IPS DF 6.9 (cell line): ENCODE measurements at regions not wholly inside any gene's neighbourhood (a gene's known extent, or its start where the extent isn't known, plus 50 kb on each side); places are given as distances from the start of the nearest gene placed in this dataset.

Experiments
- DNase-seq: peaks from one replicate; pipeline ENCODE4 v3.0.0-alpha.2; 2013; ENCODE audit warnings: low read depth, low spot score
- H3K27ac ChIP-seq: one replicate; pipeline ENCODE4 v1.5.1; 2013; ENCODE audit warnings: low read length, control low read depth
- H3K27me3 ChIP-seq: 2 replicates; pipeline ENCODE4 v1.6.1; 2013; ENCODE audit warnings: mild to moderate bottlenecking, low read length; ENCODE audit not compliant: control insufficient read depth, insufficient read depth
- H3K36me3 ChIP-seq: 2 replicates; pipeline ENCODE4 v1.6.1; 2013; ENCODE audit warnings: low read length; ENCODE audit not compliant: control insufficient read depth, insufficient read depth
- H3K4me1 ChIP-seq: 2 replicates; pipeline ENCODE4 v1.6.1; 2013; ENCODE audit warnings: low read length; ENCODE audit not compliant: control insufficient read depth, insufficient read depth
- H3K4me3 ChIP-seq: 2 replicates; pipeline ENCODE4 v1.5.1; 2013; ENCODE audit warnings: mild to moderate bottlenecking, low read length
- H3K9me3 ChIP-seq: 2 replicates; pipeline ENCODE4 v1.6.1; 2013; ENCODE audit warnings: low read length, inconsistent platforms; ENCODE audit not compliant: control insufficient read depth, insufficient read depth
- WGBS: extraction: QIAGEN DNeasy Blood & Tissue Kit; methylation state at CpG from one replicate; pipeline ENCODE4 v1.1.7; 2013; ENCODE audit warnings: mixed read lengths, missing lambda C conversion rate; ENCODE audit not compliant: insufficient read length, insufficient coverage; 5-methylcytosine and 5-hydroxymethylcytosine counted together

- no peaks in the 10 kb centered on the region for H3K9me3 ChIP-seq
- no peak for DNase-seq
Measured at GRCh38 chrX:39599339-39599738, 498.4 kb downstream of the BCOR start.

GRCh38 chrX:39600222-39600621 lies 497.5 kb downstream of the BCOR start:
- DNase-seq, result no peak
- Histone ChIP-seq H3K4me1 (no peaks in the 10 kb centered on the region), H3K36me3 (no peaks in the 10 kb centered on the region), H3K27ac (no peak overlapping the region), H3K27me3 (no peaks in the 10 kb centered on the region), H3K4me3 (no peak overlapping the region), H3K9me3 (no peaks in the 10 kb centered on the region)
- WGBS, result no CpG with 5 or more reads among the region's 6 CpGs

More at GRCh38 chrX:39599339-39599738, 498.4 kb downstream of the BCOR start:
- no peak overlapping the region for H3K27ac ChIP-seq
- no peaks in the 10 kb centered on the region for H3K4me1 ChIP-seq
- no peaks in the 10 kb centered on the region for H3K36me3 ChIP-seq
- no peaks in the 10 kb centered on the region for H3K27me3 ChIP-seq
- H3K4me3 ChIP-seq, result no peak overlapping the region
- WGBS, result no CpG with 5 or more reads among the region's 6 CpGs

GRCh38 chrX:39601231-39602177 lies 496.3 kb downstream of the BCOR start:
- Histone ChIP-seq H3K27me3 (no peaks in the 10 kb centered on the region), H3K36me3 (no peaks in the 10 kb centered on the region), H3K4me1 (no peaks in the 10 kb centered on the region), H3K27ac (no peak overlapping the region), H3K4me3 (no peak overlapping the region), H3K9me3 (no peaks in the 10 kb centered on the region)
- no CpG with 5 or more reads among the region's 19 CpGs for WGBS
- no peak for DNase-seq

GRCh38 chrX:39602195-39602594 lies 495.6 kb downstream of the BCOR start:
- H3K4me1 ChIP-seq, result no peaks in the 10 kb centered on the region
- no peak for DNase-seq
- no peak overlapping the region for H3K4me3 ChIP-seq
- no peaks in the 10 kb centered on the region for H3K9me3 ChIP-seq
- WGBS, result no CpG with 5 or more reads among the region's 4 CpGs
- H3K27me3 ChIP-seq, result no peaks in the 10 kb centered on the region
- no peaks in the 10 kb centered on the region for H3K36me3 ChIP-seq
- no peak overlapping the region for H3K27ac ChIP-seq

GRCh38 chrX:39603230-39603629 lies 494.5 kb downstream of the BCOR start:
- no peak for DNase-seq
- no CpG with 5 or more reads among the region's 4 CpGs for WGBS
- Histone ChIP-seq H3K27ac (no peak overlapping the region), H3K9me3 (no peaks in the 10 kb centered on the region), H3K4me3 (no peak overlapping the region), H3K27me3 (no peaks in the 10 kb centered on the region), H3K36me3 (no peaks in the 10 kb centered on the region), H3K4me1 (no peaks in the 10 kb centered on the region)

GRCh38 chrX:39605183-39605582 lies 492.6 kb downstream of the BCOR start:
- H3K4me1 ChIP-seq, result no peaks in the 10 kb centered on the region
- no peaks in the 10 kb centered on the region for H3K27me3 ChIP-seq
- no peak overlapping the region for H3K27ac ChIP-seq
- no peaks in the 10 kb centered on the region for H3K9me3 ChIP-seq
- no peak for DNase-seq
- H3K4me3 ChIP-seq, result no peak overlapping the region
- H3K36me3 ChIP-seq, result no peaks in the 10 kb centered on the region
- no CpG with 5 or more reads among the region's 3 CpGs for WGBS

GRCh38 chrX:39605866-39606265 lies 491.9 kb downstream of the BCOR start:
- no peaks in the 10 kb centered on the region for H3K27me3 ChIP-seq
- DNase-seq, result no peak
- no peaks in the 10 kb centered on the region for H3K4me1 ChIP-seq
- H3K9me3 ChIP-seq, result no peaks in the 10 kb centered on the region
- no peak overlapping the region for H3K4me3 ChIP-seq
- WGBS, result no CpG with 5 or more reads among the region's 2 CpGs
- H3K36me3 ChIP-seq, result no peaks in the 10 kb centered on the region
- H3K27ac ChIP-seq, result no peak overlapping the region

GRCh38 chrX:39609941-39610340 lies 487.8 kb downstream of the BCOR start:
- Histone ChIP-seq H3K36me3 (no peaks in the 10 kb centered on the region), H3K4me3 (no peak overlapping the region), H3K27me3 (no peaks in the 10 kb centered on the region), H3K9me3 (no peaks in the 10 kb centered on the region), H3K4me1 (0 out of 2 replicates have a peak, but pooled peaks cover 2% of the 10 kb centered on the region), H3K27ac (no peak overlapping the region)
- DNase-seq, result no peak
- no CpG with 5 or more reads among the region's 9 CpGs for WGBS

GRCh38 chrX:39611468-39611867 lies 486.3 kb downstream of the BCOR start:
- Histone ChIP-seq H3K4me3 (no peak overlapping the region), H3K4me1 (0 out of 2 replicates have a peak, but pooled peaks cover 2% of the 10 kb centered on the region), H3K36me3 (no peaks in the 10 kb centered on the region), H3K27ac (no peak overlapping the region), H3K27me3 (no peaks in the 10 kb centered on the region), H3K9me3 (no peaks in the 10 kb centered on the region)
- DNase-seq, result no peak
- WGBS, result no CpG with 5 or more reads among the region's 8 CpGs

GRCh38 chrX:39613482-39613995 lies 484.2 kb downstream of the BCOR start:
- H3K4me3 ChIP-seq, result peak overlapping the region; percentile 12; the same call in 1 of the 2 replicates
- DNase-seq, result no peak
- no peaks in the 10 kb centered on the region for H3K36me3 ChIP-seq
- 0 out of 2 replicates have a peak, but pooled peaks cover 2% of the 10 kb centered on the region for H3K4me1 ChIP-seq
- WGBS, result no CpG with 5 or more reads among the region's 33 CpGs
- H3K27ac ChIP-seq, result no peak overlapping the region
- no peaks in the 10 kb centered on the region for H3K27me3 ChIP-seq
- H3K9me3 ChIP-seq, result no peaks in the 10 kb centered on the region
